PC-3 (cell line): ENCODE measurements at regions not wholly inside any gene's neighbourhood (a gene's known extent, or its start where the extent isn't known, plus 50 kb on each side); places are given as distances from the start of the nearest gene placed in this dataset.
A peak's percentile ranks its signal among the peaks of the same experiment; 100 is the strongest.

ENCODE experiments used
- ATAC-seq: fragments of 200-7000 bp; cut with Tn5 transposase; 2 replicates; pipeline ENCODE4 v1.9.1; 2020; ENCODE audit warnings: mild to moderate bottlenecking, moderate library complexity
- BruUV-seq: library from RNA; stranded (reverse); fragments of 400-500 nt; replicated peaks from 2 replicates; lab custom pipeline; 2021; lab: Mats Ljungman, UMichigan
- CTCF ChIA-PET: fragments of 300-600 bp; sonication (Branson Sonifier 250); formaldehyde crosslinking; loops from one replicate; lab custom pipeline; 2022; ENCODE audit warnings: antibody characterized with exemption; lab: Charles Lee
- POLR2A ChIA-PET: fragments of 300-600 bp; sonication (Branson Sonifier 250); formaldehyde crosslinking; loops from one replicate; lab custom pipeline; 2022; ENCODE audit warnings: antibody characterized with exemption; ENCODE audit not compliant: unreplicated experiment; lab: Charles Lee
- DNase-seq: peaks from one replicate; pipeline ENCODE4 v3.0.0-alpha.2; 2015
- H2AFZ ChIP-seq: fragments of 300-600 bp; sonication (generic); 2 replicates; pipeline ENCODE4 v1.6.0; 2016; ENCODE audit warnings: antibody characterized with exemption, low read length
- H3F3A ChIP-seq: fragments of 300-600 bp; sonication (generic); one replicate; pipeline ENCODE4 v1.6.0; 2017; ENCODE audit warnings: antibody characterized with exemption, low read length, control low read depth, mild to moderate bottlenecking; ENCODE audit not compliant: unreplicated experiment
- H3K27ac ChIP-seq: fragments of 300-600 bp; sonication (generic); 2 replicates; pipeline ENCODE4 v1.5.1; 2016; ENCODE audit warnings: mild to moderate bottlenecking, low read length
- H3K27me3 ChIP-seq: fragments of 300-600 bp; sonication (generic); 2 replicates; pipeline ENCODE4 v1.6.1; 2016; ENCODE audit warnings: low read length, mixed read lengths
- H3K36me3 ChIP-seq: fragments of 300-600 bp; sonication (generic); 2 replicates; pipeline ENCODE4 v1.6.1; 2016; ENCODE audit warnings: low read depth, mixed run types, low read length, mixed read lengths
- H3K4me1 ChIP-seq: fragments of 300-600 bp; sonication (generic); 2 replicates; pipeline ENCODE4 v1.5.1; 2016; ENCODE audit warnings: low read length; ENCODE audit not compliant: insufficient read depth
- H3K4me2 ChIP-seq: fragments of 300-600 bp; sonication (generic); 2 replicates; pipeline ENCODE4 v1.6.0; 2016; ENCODE audit warnings: low read length
- H3K4me3 ChIP-seq: fragments of 300-600 bp; sonication (generic); 2 replicates; pipeline ENCODE4 v1.5.1; 2016; ENCODE audit warnings: mild to moderate bottlenecking, low read length, mixed read lengths
- H3K79me2 ChIP-seq: fragments of 300-600 bp; sonication (generic); 2 replicates; pipeline ENCODE4 v1.6.1; 2017; ENCODE audit warnings: low read length, mixed read lengths
- H3K9ac ChIP-seq: fragments of 300-600 bp; sonication (generic); 2 replicates; pipeline ENCODE4 v1.6.0; 2016; ENCODE audit warnings: mild to moderate bottlenecking, low read length
- H3K9me2 ChIP-seq: fragments of 300-600 bp; sonication (generic); replicated peaks from 2 replicates; pipeline ENCODE4 v1.6.1; 2016; ENCODE audit warnings: mixed run types, low read length, mixed read lengths
- H3K9me3 ChIP-seq: fragments of 300-600 bp; sonication (generic); 2 replicates; pipeline ENCODE4 v1.6.1; 2016; ENCODE audit warnings: low read length, mixed read lengths
- H4K20me1 ChIP-seq: fragments of 300-600 bp; sonication (generic); 2 replicates; pipeline ENCODE4 v1.6.1; 2016; ENCODE audit warnings: low read length, mixed read lengths
- EZH2 ChIP-seq: fragments of 300-600 bp; sonication (generic); IDR thresholded peaks from one replicate; pipeline ENCODE4 v1.6.1; 2017; ENCODE audit warnings: antibody characterized with exemption, mild to moderate bottlenecking, low read length; ENCODE audit not compliant: unreplicated experiment
- EZH2phosphoT487 ChIP-seq: fragments of 300-600 bp; sonication (generic); IDR thresholded peaks from 2 replicates; pipeline ENCODE4 v1.6.1; 2018; ENCODE audit warnings: mild to moderate bottlenecking, antibody characterized with exemption, low read length, borderline replicate concordance
- intact Hi-C: fragments of 100-400 bp; cut with micrococcal nuclease; formaldehyde crosslinking; loops from 2 replicates; pipeline ENCODE4 v1.9.0; 2023
- TF ChIP-seq, protein P1 (sequence below): fragments of 300-600 bp; sonication (generic); conservative IDR thresholded peaks from 2 replicates; pipeline ENCODE4 v1.5.1; 2017; ENCODE audit warnings: antibody characterized with exemption, low read depth, mild to moderate bottlenecking, low read length

DNA sequence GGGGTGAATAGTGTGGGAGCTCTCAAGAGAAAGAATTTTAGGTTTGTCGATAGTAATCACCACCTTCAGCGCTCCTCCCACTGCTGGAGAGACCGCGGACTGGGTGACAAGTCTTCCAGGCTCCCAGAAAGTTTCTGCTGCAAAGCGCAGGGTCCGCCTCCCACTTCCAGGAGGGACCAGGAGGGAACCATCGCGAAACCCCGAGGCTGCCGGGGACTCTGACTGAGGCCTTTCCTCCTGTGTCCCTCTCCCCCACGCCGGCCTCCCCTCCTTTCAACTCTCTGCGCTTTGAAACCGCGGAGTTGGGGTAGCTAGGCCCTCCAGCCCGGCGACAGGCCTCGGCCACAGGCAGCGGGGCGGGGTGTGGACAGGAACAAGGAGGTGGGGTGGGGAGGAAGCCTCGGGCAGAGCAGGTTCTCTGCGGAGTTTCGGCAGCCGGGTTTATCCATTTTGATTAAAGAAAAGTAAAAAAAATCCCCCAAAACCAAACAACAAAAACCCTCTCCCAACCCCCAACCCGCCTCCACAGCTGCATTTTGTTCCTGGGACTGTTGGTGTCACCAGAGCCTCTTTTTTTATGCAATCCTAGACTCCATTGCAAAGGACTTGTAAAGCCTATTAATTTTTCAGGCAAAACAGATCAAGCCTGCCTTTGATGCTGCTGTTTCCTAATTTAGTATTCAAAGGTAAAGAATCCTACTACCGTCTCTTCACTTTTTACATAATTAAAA, 157.2 kb downstream of the TM9SF2 start:
- no peak overlapping the region for H3K9ac ChIP-seq
- TF ChIP-seq EZH2 = no peak
- TF ChIP-seq, protein P1, sequence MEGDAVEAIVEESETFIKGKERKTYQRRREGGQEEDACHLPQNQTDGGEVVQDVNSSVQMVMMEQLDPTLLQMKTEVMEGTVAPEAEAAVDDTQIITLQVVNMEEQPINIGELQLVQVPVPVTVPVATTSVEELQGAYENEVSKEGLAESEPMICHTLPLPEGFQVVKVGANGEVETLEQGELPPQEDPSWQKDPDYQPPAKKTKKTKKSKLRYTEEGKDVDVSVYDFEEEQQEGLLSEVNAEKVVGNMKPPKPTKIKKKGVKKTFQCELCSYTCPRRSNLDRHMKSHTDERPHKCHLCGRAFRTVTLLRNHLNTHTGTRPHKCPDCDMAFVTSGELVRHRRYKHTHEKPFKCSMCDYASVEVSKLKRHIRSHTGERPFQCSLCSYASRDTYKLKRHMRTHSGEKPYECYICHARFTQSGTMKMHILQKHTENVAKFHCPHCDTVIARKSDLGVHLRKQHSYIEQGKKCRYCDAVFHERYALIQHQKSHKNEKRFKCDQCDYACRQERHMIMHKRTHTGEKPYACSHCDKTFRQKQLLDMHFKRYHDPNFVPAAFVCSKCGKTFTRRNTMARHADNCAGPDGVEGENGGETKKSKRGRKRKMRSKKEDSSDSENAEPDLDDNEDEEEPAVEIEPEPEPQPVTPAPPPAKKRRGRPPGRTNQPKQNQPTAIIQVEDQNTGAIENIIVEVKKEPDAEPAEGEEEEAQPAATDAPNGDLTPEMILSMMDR = 0 out of 2 replicates have a peak, but pooled peaks have one; percentile 28
- intact Hi-C loops = loop anchor here (5.0 kb wide), 3 partner anchors 259 to 854 kb away; no protein-coding TSS in a partner anchor
- H3K9me3 ChIP-seq = no peaks in the 10 kb centered on the region
- no peaks in the 10 kb centered on the region for H3K79me2 ChIP-seq
- POLR2A ChIA-PET = no interaction called here
- no TSS peak for BruUV-seq
- H3K9me2 ChIP-seq = no peaks in the 10 kb centered on the region
- H2AFZ ChIP-seq = no peak overlapping the region
- no peak overlapping the region for H3K27ac ChIP-seq
- H3K4me3 ChIP-seq = no peak overlapping the region
- H3K4me2 ChIP-seq = no peak overlapping the region
- H3F3A ChIP-seq = no peaks in the 10 kb centered on the region
- DNase-seq (peak; percentile 6), ATAC-seq (peak; percentile 37; the same call in 1 of the 2 replicates)
- H3K4me1 ChIP-seq = no peaks in the 10 kb centered on the region
- no peaks in the 10 kb centered on the region for H3K36me3 ChIP-seq
- no peaks in the 10 kb centered on the region for H4K20me1 ChIP-seq
- CTCF ChIA-PET = interaction anchor here (0.6 kb wide), 1 partner anchor 570 kb away, joined by 3 read pairs; no protein-coding TSS in a partner anchor
- H3K27me3 ChIP-seq = no peaks in the 10 kb centered on the region

DNA sequence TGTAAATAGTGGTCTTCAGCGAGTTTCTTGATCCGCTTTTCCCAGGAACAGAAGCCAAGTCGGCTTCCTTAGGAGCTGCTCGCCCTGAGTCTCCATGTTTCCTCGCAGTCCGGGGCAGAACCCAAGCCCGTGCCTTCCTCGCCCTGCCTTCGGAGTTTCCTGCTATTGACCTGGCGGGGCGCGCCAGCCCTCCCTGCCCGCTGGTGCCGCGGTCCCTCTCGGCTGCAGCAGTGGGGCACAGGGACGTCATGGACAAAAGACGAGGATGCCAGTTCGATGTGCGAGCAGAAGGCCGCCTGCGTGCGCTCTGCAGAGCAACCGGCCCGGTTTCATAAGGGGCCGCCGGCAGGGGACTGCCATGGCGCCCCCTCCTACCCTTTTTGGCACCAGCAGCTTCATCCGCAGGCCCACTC, 156.6 kb downstream of the TM9SF2 start:
- TF ChIP-seq, protein P1 = no peak
- TF ChIP-seq EZH2phosphoT487 (no peak), EZH2 (no peak)
- no TSS peak for BruUV-seq
- Histone ChIP-seq H3K4me2 (no peak overlapping the region), H3K4me1 (no peaks in the 10 kb centered on the region), H4K20me1 (no peaks in the 10 kb centered on the region), H3K27me3 (no peaks in the 10 kb centered on the region), H3K79me2 (no peaks in the 10 kb centered on the region), H3F3A (no peaks in the 10 kb centered on the region), H3K27ac (no peak overlapping the region), H3K9ac (no peak overlapping the region), H3K9me2 (no peaks in the 10 kb centered on the region), H2AFZ (no peak overlapping the region), H3K36me3 (no peaks in the 10 kb centered on the region), H3K9me3 (no peaks in the 10 kb centered on the region), H3K4me3 (no peak overlapping the region)
- DNase-seq = no peak
- intact Hi-C loops = loop anchor here (5.0 kb wide), 3 partner anchors 259 to 854 kb away; no protein-coding TSS in a partner anchor
- ATAC-seq = no peak
- ChIA-PET POLR2A (no interaction called here), CTCF (no interaction called here)

DNA sequence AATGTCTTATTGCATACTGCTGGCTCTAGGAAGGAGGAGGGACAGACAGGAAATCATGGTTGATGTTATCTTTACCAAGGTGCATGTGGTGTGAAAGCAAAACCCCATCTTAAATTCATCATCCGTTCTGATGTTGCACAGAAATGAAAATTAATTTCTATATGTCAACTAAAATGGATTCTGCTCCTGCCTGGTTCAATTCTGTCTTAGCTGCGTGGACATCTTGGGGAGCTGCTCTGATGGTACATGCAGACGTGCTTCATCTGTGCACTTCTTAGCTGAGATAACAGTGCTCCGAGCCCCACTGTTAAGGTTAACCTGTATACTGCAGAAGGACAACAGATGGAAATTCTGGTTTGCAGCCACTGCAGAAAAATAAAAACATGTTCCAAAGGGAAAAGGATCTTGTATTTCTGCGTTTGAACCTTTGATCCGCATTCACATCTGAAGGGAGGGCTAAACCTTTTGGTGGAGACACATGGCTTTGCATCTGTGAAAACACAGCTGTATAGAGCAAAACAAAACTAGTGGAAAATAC, 155.6 kb downstream of the TM9SF2 start:
- no peaks in the 10 kb centered on the region for H3K36me3 ChIP-seq
- H3K9me3 ChIP-seq = no peaks in the 10 kb centered on the region
- no peaks in the 10 kb centered on the region for H3K79me2 ChIP-seq
- no TSS peak for BruUV-seq
- no peaks in the 10 kb centered on the region for H4K20me1 ChIP-seq
- TF ChIP-seq, protein P1 = no peak
- no peak for TF ChIP-seq EZH2
- no peaks in the 10 kb centered on the region for H3K9me2 ChIP-seq
- no peak overlapping the region for H2AFZ ChIP-seq
- DNase-seq (no peak), ATAC-seq (no peak)
- H3F3A ChIP-seq = no peaks in the 10 kb centered on the region
- ChIA-PET POLR2A (no interaction called here), CTCF (interaction anchor here (0.6 to 1.0 kb wide), 3 partner anchors 249 to 1471 kb away, joined by 3 to 4 read pairs (median 4); no protein-coding TSS in a partner anchor)
- H3K4me2 ChIP-seq = no peak overlapping the region
- intact Hi-C loops = loop anchor here (1.0 to 5.0 kb wide), 4 partner anchors 260 to 855 kb away; no protein-coding TSS in a partner anchor
- no peak overlapping the region for H3K27ac ChIP-seq
- H3K4me1 ChIP-seq = no peaks in the 10 kb centered on the region
- H3K9ac ChIP-seq = no peak overlapping the region
- H3K27me3 ChIP-seq = no peaks in the 10 kb centered on the region
- no peak overlapping the region for H3K4me3 ChIP-seq
